ENCODE measurements at regions not wholly inside any gene's neighbourhood (a gene's known extent, or its start where the extent isn't known, plus 50 kb on each side); places are given as distances from the start of the nearest gene placed in this dataset.

DNA sequence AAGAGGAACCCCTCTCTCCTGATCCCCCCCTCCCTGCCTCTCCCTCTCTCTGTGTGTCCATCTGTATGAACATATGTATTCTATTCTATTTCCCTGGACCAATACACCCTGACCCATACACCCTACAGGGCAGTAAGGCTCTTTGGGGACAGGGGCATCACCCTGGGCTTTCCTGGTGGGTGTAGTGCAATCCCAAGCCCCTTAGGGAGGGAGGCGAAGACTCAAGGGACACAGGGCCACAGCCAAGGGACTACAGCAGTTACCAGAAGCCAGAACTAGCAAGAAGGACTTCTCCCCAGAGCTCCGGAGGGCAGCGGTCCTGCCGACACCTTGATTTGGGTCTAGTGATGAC is 214.2 kb upstream of the RAB6C start:
- Histone ChIP-seq H3K36me3 (ENCODE audit: control insufficient read depth, insufficient read depth, low read length) (no peaks in the 10 kb centered on the region), H3K4me1 (ENCODE audit: control insufficient read depth, insufficient read depth, low read length, poor library complexity, severe bottlenecking) (no peaks in the 10 kb centered on the region), H3K4me3 (ENCODE audit: extremely low read depth, insufficient read depth, low read length, poor library complexity, severe bottlenecking) (no peak overlapping the region), H3K9me3 (ENCODE audit: control insufficient read depth, low read length) (no peaks in the 10 kb centered on the region), H3K27ac (ENCODE audit: low read depth, low read length, severe bottlenecking) (no peak overlapping the region)
- 91 to 100% methylated on average over 4 of the region's 4 CpGs for WGBS, 2 experiments (ENCODE audit: insufficient coverage in 2 of 2)

DNA sequence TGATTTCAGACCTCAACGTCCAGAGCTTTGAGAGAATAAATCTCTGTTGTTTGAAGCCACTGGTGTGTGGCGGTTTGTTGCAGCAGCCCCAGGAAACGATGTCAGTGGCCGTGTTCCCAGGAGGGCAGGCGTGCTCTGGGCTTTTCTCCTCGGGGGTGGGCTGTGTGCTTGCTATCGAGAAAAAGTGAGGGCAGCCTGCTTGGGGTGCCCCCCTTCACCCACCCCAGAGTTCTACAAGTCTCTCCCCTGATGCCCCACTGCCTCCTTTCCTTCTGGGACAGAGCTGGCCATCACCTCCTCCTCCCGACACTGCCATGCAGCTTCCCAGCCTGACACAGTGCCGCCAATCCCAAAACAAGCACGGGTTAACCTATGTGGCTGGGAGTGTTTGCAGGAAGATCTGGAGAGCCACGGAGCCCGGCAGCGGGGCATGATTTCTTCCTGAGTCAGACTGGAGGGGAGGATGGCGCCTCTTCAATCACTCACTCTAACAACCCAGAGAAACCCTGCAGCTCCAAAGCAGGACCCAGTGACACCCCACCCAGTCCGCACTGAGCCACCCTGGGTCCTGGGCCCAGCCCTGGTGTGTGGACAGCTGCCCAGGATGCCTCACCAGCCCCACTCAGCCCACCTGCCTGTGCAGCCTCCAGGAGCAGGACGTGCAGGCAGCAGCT is 213.7 kb upstream of the RAB6C start:
- no peaks in the 10 kb centered on the region for H3K36me3 ChIP-seq (ENCODE audit: control insufficient read depth, insufficient read depth, low read length)
- no peak overlapping the region for H3K27ac ChIP-seq (ENCODE audit: low read depth, low read length, severe bottlenecking)
- H3K4me3 ChIP-seq (ENCODE audit: extremely low read depth, insufficient read depth, low read length, poor library complexity, severe bottlenecking), result no peak overlapping the region
- WGBS, 2 experiments (ENCODE audit: insufficient coverage in 2 of 2), result 77 to 91% methylated on average over 9 to 10 of the region's 16 CpGs
- no peaks in the 10 kb centered on the region for H3K9me3 ChIP-seq (ENCODE audit: control insufficient read depth, low read length)
- no peaks in the 10 kb centered on the region for H3K4me1 ChIP-seq (ENCODE audit: control insufficient read depth, insufficient read depth, low read length, poor library complexity, severe bottlenecking)

DNA sequence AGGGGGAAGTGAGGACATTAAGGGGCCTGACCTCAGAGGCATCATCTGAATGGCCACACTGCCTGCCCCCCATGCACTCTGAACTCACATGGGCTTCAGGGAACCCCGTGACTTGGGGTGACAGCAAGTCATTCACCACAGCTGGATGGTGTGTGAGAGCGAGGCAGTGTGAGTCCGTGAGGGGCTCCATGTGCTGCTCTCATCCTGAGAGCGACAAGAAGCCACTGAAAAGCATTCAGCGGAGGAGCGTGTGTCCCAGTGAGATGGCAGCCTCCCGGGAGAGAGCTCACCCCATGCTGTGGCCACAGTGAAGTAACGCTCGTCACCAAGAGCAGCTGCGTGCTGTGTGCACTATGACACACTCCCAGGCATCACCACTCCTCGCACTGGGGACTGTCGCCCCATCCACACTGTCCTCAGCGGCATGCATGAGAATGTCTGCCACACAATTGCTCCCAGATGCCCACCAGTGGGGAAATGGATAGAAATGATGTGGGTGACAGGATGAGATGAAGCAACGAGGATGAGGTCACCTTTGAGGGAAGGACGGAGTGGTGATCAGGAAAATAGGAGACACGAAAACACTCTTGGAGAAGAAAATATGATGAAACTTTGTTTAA is 213.0 kb upstream of the RAB6C start:
- H3K9me3 ChIP-seq (ENCODE audit: control insufficient read depth, low read length), result no peaks in the 10 kb centered on the region
- H3K4me3 ChIP-seq (ENCODE audit: extremely low read depth, insufficient read depth, low read length, poor library complexity, severe bottlenecking), result no peak overlapping the region
- H3K36me3 ChIP-seq (ENCODE audit: control insufficient read depth, insufficient read depth, low read length), result no peaks in the 10 kb centered on the region
- 89 to 94% methylated on average over 13 to 15 of the region's 16 CpGs for WGBS, 2 experiments (ENCODE audit: insufficient coverage in 2 of 2)
- no peak overlapping the region for H3K27ac ChIP-seq (ENCODE audit: low read depth, low read length, severe bottlenecking)
- no peaks in the 10 kb centered on the region for H3K4me1 ChIP-seq (ENCODE audit: control insufficient read depth, insufficient read depth, low read length, poor library complexity, severe bottlenecking)

DNA sequence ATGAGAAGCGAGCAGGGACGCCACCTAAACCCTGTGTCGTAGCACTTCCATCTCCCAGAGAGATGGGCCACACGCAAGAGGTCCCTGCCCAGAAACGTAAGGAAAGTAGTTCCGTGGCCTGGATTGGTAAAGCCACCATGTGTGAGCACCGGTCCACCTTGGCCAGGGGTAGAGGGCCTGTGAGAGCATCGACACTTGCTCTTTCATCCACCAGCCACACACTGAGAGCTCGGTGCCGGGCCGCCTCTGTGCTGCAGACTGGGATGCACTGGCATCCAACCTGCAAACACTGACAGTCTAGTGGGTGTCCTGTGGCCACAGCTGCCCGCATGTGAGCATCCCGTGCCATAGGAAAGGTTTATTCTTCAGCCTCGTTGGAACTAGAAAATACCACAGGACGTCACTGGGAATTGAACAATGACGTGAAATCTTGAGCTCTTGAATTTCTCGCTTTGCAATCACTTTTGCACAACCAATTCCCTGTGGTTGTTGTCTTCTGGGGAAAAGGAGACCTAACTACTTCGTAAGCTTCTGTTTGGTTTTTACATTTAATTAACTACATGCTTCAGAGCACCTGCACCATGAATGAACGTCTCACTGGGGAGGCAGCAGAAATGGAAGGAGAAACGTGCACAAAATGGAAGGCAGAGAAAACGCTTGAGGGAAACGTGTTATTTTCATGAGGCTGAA is 212.0 kb upstream of the RAB6C start:
- Histone ChIP-seq H3K36me3 (ENCODE audit: control insufficient read depth, insufficient read depth, low read length) (no peaks in the 10 kb centered on the region), H3K27ac (ENCODE audit: low read depth, low read length, severe bottlenecking) (no peak overlapping the region), H3K9me3 (ENCODE audit: control insufficient read depth, low read length) (no peaks in the 10 kb centered on the region), H3K4me3 (ENCODE audit: extremely low read depth, insufficient read depth, low read length, poor library complexity, severe bottlenecking) (no peak overlapping the region), H3K4me1 (ENCODE audit: control insufficient read depth, insufficient read depth, low read length, poor library complexity, severe bottlenecking) (no peaks in the 10 kb centered on the region)
- WGBS, 2 experiments (ENCODE audit: insufficient coverage in 2 of 2), result 86 to 91% methylated on average over 21 of the region's 22 CpGs

DNA sequence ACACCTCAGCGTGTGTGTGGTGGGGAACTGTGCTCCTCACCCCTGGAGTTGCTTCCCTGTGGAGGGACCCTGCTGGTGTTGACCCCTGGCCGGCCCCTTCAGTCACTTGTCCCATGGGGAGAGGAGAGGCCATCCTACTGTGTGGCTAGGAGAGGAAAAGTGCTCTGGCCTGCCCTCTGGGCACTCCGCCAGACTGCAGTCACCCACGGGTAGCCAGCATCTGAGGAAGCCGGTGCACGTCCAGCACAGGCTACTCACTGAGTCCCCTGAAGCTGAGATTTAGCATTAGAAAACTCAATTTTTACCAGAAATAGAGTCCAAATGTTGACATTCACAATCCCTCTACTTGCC is 211.5 kb upstream of the RAB6C start:
- Histone ChIP-seq H3K9me3 (ENCODE audit: control insufficient read depth, low read length) (no peaks in the 10 kb centered on the region), H3K4me1 (ENCODE audit: control insufficient read depth, insufficient read depth, low read length, poor library complexity, severe bottlenecking) (no peaks in the 10 kb centered on the region), H3K36me3 (ENCODE audit: control insufficient read depth, insufficient read depth, low read length) (no peaks in the 10 kb centered on the region), H3K4me3 (ENCODE audit: extremely low read depth, insufficient read depth, low read length, poor library complexity, severe bottlenecking) (no peak overlapping the region), H3K27ac (ENCODE audit: low read depth, low read length, severe bottlenecking) (no peak overlapping the region)
- 73 to 88% methylated on average over 5 to 6 of the region's 6 CpGs for WGBS, 2 experiments (ENCODE audit: insufficient coverage in 2 of 2)

DNA sequence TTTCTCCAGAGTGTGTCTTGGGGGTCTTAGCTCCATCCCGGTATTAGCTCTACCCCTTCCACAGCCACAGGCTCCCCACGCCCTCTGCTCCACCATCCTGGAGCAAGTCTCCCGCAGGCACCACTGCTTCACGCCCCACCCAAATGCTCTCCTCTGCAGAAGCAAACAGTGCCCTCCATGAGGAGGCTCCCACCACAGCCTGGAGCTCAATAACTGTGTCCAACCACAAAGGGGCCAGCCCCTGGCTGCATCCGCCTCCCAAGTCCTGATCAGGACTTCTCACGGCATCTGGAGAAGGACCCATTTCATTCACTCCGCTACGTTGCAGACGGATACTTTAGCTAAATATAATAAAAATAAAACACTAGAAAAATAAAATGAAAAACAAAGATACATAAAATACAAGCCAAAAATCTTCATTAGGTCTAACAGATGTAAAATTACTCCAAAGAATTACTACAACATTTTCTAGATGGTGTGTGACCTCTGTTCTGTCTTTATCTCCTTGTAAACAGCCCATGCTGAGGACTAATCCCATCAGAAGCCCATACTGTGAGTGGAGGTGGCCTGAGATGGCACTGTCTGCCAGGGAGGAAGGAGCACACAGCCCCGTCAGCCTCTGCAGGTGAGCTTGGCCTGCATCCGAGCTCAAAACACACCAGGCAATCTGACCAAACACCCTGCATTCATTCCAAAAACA is 210.8 kb upstream of the RAB6C start:
- H3K4me1 ChIP-seq (ENCODE audit: control insufficient read depth, insufficient read depth, low read length, poor library complexity, severe bottlenecking), result no peaks in the 10 kb centered on the region
- H3K4me3 ChIP-seq (ENCODE audit: extremely low read depth, insufficient read depth, low read length, poor library complexity, severe bottlenecking), result no peak overlapping the region
- H3K27ac ChIP-seq (ENCODE audit: low read depth, low read length, severe bottlenecking), result no peak overlapping the region
- H3K9me3 ChIP-seq (ENCODE audit: control insufficient read depth, low read length), result no peaks in the 10 kb centered on the region
- no peaks in the 10 kb centered on the region for H3K36me3 ChIP-seq (ENCODE audit: control insufficient read depth, insufficient read depth, low read length)
- 88 to 90% methylated on average over 3 of the region's 11 CpGs for WGBS, 2 experiments (ENCODE audit: insufficient coverage in 2 of 2)

DNA sequence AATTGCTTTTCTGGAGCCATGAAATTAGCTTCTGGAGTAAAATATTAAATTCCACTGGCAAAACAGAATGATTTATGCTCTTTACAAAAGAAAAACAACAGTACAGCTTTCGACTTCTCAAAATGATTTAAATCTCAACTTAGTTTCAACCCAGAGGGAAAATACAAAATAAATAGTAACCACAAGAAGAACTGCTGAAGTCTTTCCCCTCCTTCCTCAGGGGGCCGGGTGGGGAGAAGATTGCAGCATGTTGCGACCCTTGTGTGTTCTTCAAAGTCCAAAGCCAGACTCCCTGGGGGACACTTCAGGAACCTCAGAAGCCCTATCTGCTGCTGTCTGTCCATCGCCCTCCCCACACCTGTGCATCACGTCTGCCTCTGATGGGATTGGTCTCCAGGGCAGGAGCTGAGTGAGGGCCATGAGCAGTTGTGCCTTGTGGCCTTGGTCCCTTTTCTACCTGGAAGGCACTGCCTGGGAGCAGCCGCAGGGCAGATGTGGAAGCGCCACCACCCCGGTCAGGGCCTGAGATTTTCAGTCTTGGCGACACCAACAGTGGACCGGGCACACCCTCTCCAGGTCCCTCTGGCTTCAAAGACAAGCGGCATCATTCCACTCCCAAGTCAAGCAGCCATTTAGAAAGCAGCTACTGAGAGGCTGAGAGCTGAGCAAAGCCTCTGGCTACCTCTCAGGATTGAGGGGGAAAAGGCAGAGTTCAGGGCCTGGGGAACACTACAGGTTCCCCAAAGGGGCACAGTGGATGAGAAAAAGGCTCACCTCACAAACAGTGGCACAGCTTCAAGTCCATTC is 210.1 kb upstream of the RAB6C start:
- Histone ChIP-seq H3K9me3 (ENCODE audit: control insufficient read depth, low read length) (no peaks in the 10 kb centered on the region), H3K36me3 (ENCODE audit: control insufficient read depth, insufficient read depth, low read length) (no peaks in the 10 kb centered on the region), H3K4me1 (ENCODE audit: control insufficient read depth, insufficient read depth, low read length, poor library complexity, severe bottlenecking) (no peaks in the 10 kb centered on the region), H3K27ac (ENCODE audit: low read depth, low read length, severe bottlenecking) (no peak overlapping the region), H3K4me3 (ENCODE audit: extremely low read depth, insufficient read depth, low read length, poor library complexity, severe bottlenecking) (no peak overlapping the region)
- WGBS, 2 experiments (ENCODE audit: insufficient coverage in 2 of 2), result 83 to 90% methylated on average over 5 to 8 of the region's 11 CpGs

DNA sequence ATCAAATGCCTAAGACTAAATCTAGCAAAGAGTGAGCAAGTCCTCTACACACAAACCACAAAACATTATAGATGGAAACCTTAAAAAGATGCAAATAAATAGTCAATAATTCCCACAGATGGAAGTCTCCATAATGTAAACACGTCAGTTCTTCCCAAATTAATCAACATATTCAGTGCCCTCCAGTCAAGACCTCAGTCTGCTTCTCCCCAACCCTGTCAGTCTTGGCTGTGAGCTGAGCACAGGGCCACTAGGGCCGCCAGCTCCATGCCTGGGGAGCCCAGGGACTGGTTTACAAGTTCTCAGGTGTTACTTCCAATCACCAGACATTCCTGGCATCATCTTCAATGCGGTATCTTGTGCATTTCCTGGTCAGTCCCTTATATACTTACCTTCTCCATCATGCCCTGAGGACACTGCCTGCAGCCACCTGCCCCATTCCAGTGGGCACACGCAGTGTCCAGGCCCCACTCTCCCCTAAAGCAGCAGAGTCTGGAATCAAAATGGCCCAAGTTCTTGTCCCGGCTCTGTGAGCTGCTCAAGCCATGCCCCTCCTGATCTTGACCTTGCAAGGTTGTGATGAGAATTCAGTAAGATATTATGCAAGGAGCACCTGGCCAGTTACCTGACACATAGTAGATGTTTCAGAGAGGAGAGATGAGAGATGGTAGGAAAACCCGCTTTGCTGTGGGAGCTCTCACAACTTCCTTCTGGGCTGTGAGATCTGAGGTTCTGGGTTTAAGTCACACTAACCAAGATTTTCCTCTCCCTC is 207.9 kb upstream of the RAB6C start:
- H3K4me3 ChIP-seq (ENCODE audit: extremely low read depth, insufficient read depth, low read length, poor library complexity, severe bottlenecking), result no peak overlapping the region
- H3K4me1 ChIP-seq (ENCODE audit: control insufficient read depth, insufficient read depth, low read length, poor library complexity, severe bottlenecking), result no peaks in the 10 kb centered on the region
- H3K27ac ChIP-seq (ENCODE audit: low read depth, low read length, severe bottlenecking), result no peak overlapping the region
- no peaks in the 10 kb centered on the region for H3K36me3 ChIP-seq (ENCODE audit: control insufficient read depth, insufficient read depth, low read length)
- no peaks in the 10 kb centered on the region for H3K9me3 ChIP-seq (ENCODE audit: control insufficient read depth, low read length)
- 89 to 100% methylated on average over 4 to 6 of the region's 6 CpGs for WGBS, 2 experiments (ENCODE audit: insufficient coverage in 2 of 2)

DNA sequence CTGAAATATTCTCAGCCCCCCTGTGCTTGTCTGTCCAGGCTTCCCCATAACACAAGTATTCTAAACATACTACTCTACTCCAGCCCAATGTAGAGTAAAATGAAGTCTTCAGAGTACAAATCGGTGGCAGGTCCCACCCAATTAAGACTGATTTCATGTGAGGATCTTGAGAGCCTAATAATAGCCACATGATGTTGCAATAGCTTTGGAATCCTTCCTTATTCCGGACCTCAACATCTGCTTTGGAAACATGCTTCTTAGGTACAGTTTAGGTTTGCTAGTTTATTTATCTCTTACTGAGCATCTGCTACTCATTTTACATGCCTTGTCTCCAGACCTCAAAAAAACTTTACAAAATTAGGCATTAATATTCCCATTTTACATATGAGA is 207.3 kb upstream of the RAB6C start:
- no peak overlapping the region for H3K4me3 ChIP-seq (ENCODE audit: extremely low read depth, insufficient read depth, low read length, poor library complexity, severe bottlenecking)
- H3K36me3 ChIP-seq (ENCODE audit: control insufficient read depth, insufficient read depth, low read length), result no peaks in the 10 kb centered on the region
- no CpG with 5 or more reads among the region's 2 CpGs for WGBS, 2 experiments (ENCODE audit: insufficient coverage in 2 of 2)
- no peak overlapping the region for H3K27ac ChIP-seq (ENCODE audit: low read depth, low read length, severe bottlenecking)
- no peaks in the 10 kb centered on the region for H3K9me3 ChIP-seq (ENCODE audit: control insufficient read depth, low read length)
- no peaks in the 10 kb centered on the region for H3K4me1 ChIP-seq (ENCODE audit: control insufficient read depth, insufficient read depth, low read length, poor library complexity, severe bottlenecking)
